Fibroblast of mammary gland (primary cell): ENCODE measurements at regions not wholly inside any gene's neighbourhood (a gene's known extent, or its start where the extent isn't known, plus 50 kb on each side); places are given as distances from the start of the nearest gene placed in this dataset.

Source experiments
- DNase-seq: peaks from one replicate; pipeline ENCODE4 v3.0.0-alpha.2; 2010; ENCODE audit warnings: low read depth
- H3K4me3 ChIP-seq: 2 replicates; pipeline ENCODE4 v1.5.1; 2011; ENCODE audit warnings: low read depth, mild to moderate bottlenecking, low read length, moderate library complexity; ENCODE audit not compliant: control insufficient read depth
- CTCF ChIP-seq: conservative IDR thresholded peaks from 2 replicates; pipeline ENCODE4 v1.5.1; 2011; ENCODE audit warnings: low read depth, low read length, inconsistent platforms; ENCODE audit not compliant: control insufficient read depth, insufficient read depth

- H3K4me3 ChIP-seq = no peak overlapping the region
- TF ChIP-seq CTCF = no peak
- DNase-seq = no peak
Observed at GRCh38 chr10:56567580-56567979, 206.5 kb upstream of the ZWINT start.

GRCh38 chr10:56561336-56561735, 200.3 kb upstream of the ZWINT start:
- no peak for DNase-seq
- TF ChIP-seq CTCF = no peak
- no peak overlapping the region for H3K4me3 ChIP-seq

- no peak for DNase-seq
- no peak for TF ChIP-seq CTCF
Observed at GRCh38 chr10:56551037-56551436, 190.0 kb upstream of the ZWINT start.

GRCh38 chr10:56547163-56547562, 186.1 kb upstream of the ZWINT start:
- no peak for DNase-seq
- H3K4me3 ChIP-seq = no peak overlapping the region
- no peak for TF ChIP-seq CTCF

More at GRCh38 chr10:56551037-56551436, 190.0 kb upstream of the ZWINT start:
- no peak overlapping the region for H3K4me3 ChIP-seq

- peak; percentile 59 for DNase-seq
- TF ChIP-seq CTCF = no peak
Observed at GRCh38 chr10:56537984-56538383, 176.9 kb upstream of the ZWINT start.

GRCh38 chr10:56522166-56522565, 161.1 kb upstream of the ZWINT start:
- TF ChIP-seq CTCF = no peak
- no peak for DNase-seq

More at GRCh38 chr10:56537984-56538383, 176.9 kb upstream of the ZWINT start:
- H3K4me3 ChIP-seq = no peak overlapping the region

GRCh38 chr10:56508562-56508961, 147.5 kb upstream of the ZWINT start:
- no peak for TF ChIP-seq CTCF
- no peak overlapping the region for H3K4me3 ChIP-seq
- DNase-seq = no peak

More at GRCh38 chr10:56522166-56522565, 161.1 kb upstream of the ZWINT start:
- no peak overlapping the region for H3K4me3 ChIP-seq
